ENCODE measurements at regions not wholly inside any gene's neighbourhood (a gene's known extent, or its start where the extent isn't known, plus 50 kb on each side); places are given as distances from the start of the nearest gene placed in this dataset.

- no peak for DNase-seq
These were observed 973.8 kb downstream of the ROBO2 start for GRCh38 chr3:78013653-78014052.

DNA sequence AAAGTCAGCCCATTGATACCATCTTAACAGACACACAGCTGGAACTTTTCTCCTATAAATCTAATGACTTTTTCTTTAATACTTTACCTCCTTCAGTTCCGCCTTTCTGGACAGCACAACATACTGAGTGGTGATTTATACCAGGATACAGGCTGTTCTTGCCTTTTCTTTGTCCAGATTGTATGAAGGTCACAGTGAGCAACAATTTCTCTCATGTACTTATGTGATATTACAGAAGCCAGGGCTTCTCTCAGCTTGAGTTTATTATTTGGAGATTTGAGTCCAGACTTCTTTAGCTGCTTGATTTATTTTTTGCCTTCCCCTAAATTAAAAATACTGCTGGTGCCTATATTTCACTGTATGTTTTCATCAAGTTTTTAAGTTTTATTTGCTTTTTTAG lies 976.0 kb downstream of the ROBO2 start:
- DNase-seq, result no peak

- no peak for DNase-seq
These were observed 981.8 kb downstream of the ROBO2 start for GRCh38 chr3:78021710-78022109.

DNA sequence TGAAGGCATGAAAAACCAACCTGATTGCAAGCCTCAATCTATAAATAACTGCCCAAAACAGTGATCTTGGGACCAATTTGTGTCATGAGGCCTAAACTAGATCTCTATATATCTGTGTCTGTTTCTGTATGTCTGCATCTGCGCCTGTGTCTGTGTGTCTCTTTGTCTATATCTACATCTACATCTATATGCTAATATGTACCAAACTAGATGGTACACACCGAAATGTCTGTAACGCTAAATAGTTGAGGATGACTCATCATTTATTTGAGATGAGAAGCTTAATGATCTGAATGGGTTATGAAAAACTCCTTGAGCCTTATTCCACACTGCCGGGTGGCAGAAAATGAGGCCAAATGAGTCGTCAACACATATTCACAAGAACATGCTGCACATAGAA lies 982.3 kb downstream of the ROBO2 start:
- no peak for DNase-seq

GRCh38 chr3:78023257-78023656 lies 983.4 kb downstream of the ROBO2 start:
- no peak for DNase-seq

- DNase-seq, result no peak
These were observed 986.0 kb downstream of the ROBO2 start for GRCh38 chr3:78025916-78026315.

DNA sequence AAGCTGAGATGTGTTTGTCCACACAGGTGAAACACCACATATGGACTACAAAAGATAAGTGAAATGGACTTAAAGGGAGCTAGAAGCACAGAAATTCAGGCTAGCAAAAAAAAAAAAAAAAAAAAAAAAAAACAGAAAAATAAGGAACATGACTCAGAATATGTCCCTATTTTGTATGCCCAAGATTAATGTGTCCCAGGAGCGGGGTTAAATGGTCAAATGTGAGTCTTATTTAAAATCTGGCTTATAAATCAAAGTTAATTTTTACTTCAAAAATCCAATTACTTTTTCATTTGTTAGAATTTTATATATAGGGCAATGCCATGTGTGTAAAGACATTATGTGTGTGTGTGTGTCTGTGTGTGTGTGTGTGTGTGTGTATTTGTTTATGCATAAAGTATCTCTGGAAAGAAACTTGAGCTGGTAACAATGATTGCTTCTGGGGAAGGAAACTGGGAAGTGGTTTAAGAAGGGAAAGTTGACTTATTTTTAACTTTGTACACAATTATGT lies 986.5 kb downstream of the ROBO2 start:
- no peak for DNase-seq

- DNase-seq, result no peak
These were observed 989.9 kb downstream of the ROBO2 start for GRCh38 chr3:78029775-78030174.

DNA sequence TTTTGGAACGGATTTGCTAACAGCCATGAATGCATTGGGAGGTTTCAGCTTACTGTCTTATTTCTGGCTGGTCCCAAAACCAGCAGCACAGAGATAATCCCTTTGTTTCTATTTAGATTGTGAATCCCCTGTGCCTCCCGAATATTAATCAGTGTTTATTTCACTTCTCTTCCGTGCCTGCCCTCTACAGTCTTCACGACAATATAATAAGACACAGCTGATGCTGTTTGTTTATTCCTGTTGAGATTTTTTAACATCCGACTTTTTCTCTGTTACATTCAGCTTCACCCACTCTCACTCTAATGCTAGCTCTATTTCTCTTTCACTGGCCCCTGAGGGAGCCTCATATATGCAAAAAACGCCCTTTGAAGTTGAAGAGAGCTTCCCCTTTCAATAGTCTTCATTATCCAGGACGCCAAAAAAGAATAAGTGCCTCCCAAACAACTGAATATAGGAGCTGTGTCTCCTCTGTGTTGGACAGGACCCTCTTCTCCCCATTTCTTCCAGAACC lies 995.3 kb downstream of the ROBO2 start:
- no peak for DNase-seq

DNA sequence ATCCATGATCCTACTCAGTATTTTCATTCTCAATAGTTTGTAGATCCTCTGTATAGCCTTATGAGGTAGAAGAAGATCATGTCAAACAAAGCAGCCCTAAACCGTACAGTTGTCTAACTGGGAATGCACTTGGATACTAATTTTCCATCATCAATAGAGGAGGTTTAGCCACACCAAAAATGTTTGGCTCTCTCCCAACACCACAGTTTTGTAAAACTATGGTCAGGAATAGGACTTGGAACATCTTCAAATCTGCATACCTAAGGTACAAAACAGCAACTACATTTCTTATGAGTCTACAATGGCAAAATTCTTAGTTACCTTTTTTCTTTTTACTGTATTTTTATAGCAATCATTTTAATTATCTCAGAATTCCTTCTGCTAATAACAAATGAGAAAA lies 1001.6 kb downstream of the ROBO2 start:
- no peak for DNase-seq

GRCh38 chr3:78046566-78046965 lies 1006.7 kb downstream of the ROBO2 start:
- no peak for DNase-seq

DNA sequence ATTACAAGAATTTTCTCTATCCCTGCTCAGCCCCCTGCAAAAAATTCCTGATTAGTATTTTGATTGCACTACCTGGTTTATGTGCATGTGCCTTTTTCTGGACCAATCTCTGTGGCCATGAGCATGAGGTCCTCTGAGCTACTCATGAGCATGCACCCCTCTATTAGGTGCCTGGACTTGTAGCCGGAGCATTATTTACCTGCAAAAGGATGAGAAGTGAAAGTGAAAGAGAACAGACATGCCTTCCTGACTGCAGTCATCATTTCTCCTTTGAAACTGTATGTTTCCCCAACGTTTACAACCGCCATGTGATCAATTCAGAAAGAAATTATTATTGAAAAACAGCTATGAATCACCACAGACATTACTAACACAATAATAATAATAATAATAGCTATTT lies 1008.8 kb downstream of the ROBO2 start:
- DNase-seq, result no peak

DNA sequence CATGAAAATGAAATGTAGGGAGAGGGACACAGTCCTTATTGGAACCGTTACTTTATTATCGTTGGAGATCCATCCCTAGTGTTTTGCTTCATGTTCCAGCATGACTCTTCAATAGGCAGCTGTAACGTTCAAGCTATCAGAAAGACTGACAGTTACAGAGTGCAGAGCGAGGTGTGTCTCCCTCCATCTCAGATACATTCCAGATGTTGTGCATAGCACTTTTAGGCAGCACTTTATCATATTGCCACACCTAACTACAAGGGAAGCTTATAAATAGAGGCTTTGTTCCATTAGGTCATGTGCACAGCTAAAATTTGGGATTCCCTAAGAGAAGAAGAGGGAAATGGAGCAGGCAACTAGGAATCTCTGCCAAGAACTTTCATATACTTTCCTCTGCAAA lies 1009.6 kb downstream of the ROBO2 start:
- no peak for DNase-seq

DNA sequence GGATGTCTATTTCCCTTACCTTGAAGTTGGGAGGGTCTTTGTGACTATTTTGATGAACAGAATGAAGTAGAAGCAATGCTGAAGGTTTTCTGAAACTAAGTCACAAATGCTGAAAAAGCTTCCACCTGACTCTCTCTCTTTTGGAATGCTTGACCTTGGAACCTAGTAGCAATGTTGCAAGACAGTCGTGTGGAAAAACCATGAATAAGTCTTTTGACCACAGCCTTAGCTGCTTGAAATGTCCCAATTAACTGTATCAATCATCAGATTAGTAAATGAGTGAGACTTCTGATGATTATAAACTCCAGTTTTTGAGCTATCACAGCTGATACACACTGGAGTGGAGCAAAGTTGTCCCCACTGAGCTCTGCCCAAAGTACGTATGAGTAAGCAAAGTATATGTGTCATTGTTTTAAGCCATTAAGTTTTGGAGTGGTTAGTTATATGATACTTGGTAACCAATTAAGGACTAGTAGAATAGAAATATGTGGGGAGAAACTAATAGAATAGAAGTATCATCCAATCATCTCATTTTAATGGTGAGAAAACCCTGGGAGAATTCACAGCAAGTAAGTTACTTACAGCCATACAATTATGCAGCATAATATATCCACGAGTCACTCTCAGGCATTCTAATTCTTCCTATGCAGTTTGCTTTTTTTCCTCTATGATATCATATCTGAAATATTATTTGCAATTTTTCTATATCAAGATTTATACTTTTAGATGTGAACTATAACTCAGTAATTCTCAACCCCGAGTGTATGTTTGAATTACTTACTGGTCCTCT lies 1010.6 kb downstream of the ROBO2 start:
- DNase-seq, result no peak

DNA sequence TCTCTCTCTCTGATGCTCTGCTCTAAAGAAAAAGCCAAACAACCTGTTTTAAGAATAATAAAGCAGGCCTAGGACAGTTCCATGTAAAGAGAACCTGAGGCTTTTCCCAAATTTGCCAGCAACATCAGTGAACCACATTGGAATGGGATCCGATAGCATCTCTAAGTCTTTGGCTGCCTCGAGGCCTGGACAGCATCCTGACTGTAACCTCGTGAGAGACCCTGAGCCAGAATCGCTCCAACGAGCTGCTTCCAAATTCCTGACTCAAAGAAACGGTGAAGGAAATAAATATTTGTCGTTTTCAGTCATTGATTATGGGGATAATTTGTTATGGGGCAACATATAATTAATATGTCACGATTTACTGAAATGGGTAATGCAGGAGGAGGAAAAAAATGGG lies 1012.8 kb downstream of the ROBO2 start:
- no peak for DNase-seq

GRCh38 chr3:78066287-78066686 lies 1026.4 kb downstream of the ROBO2 start:
- DNase-seq, result no peak

- no peak for DNase-seq
These were observed 1030.3 kb downstream of the ROBO2 start for GRCh38 chr3:78070188-78070587.

DNA sequence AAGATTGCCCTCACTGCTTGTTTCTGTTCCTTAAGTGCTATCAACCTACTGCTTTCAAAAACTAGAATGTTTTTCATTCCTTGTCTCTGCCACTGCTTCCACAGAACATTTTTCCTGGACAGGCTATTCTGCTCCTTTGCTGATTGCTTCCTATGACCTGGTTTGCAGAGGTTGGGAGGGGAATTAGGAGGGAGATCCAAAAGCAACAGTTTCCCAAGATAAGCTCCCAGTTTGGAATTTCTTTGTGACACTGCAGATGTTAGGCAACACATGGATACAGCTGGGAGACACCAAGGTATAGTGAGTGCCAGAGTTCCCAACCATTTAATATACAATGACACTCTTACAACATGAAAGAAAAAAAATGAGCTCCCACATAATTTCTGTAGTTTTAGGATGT lies 1036.5 kb downstream of the ROBO2 start:
- DNase-seq, result no peak

- DNase-seq, result no peak
These were observed 1037.3 kb downstream of the ROBO2 start for GRCh38 chr3:78077178-78077577.

DNA sequence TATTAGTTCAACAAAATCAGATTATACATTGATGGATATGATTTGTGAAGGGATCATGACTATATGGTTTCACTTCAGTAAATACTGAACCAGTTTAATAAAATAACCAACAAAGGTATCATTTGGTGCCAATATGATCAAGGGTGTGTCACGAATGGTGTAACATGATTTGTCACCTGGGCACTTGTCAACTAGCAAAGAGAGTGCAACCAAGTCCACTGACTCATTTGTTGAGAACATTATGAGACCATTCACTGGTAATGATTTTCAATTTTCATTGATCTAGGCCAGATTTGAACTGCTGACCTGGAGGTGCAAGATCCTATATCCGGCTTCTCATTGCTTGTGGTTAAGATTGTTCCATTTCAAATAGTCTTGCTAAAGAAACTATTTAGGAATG lies 1037.9 kb downstream of the ROBO2 start:
- no peak for DNase-seq

DNA sequence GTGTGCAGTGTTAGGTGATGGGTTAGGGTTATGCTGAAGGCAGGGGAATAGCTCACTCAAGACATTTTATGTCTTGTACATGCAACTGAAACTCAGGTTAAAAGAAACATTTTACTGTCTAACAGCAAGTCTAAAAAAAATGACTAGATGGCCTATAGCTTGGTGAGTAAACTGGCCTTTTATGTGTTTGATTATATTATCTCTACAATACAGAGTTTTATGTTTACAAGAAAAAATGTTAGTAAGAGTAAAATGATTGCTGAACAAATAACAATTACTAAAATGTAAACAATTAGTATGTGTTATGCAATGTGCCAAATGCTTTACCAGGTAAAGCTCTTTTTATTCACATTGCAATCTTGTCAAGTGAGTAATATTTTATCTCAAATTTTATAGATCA lies 1039.6 kb downstream of the ROBO2 start:
- no peak for DNase-seq

DNA sequence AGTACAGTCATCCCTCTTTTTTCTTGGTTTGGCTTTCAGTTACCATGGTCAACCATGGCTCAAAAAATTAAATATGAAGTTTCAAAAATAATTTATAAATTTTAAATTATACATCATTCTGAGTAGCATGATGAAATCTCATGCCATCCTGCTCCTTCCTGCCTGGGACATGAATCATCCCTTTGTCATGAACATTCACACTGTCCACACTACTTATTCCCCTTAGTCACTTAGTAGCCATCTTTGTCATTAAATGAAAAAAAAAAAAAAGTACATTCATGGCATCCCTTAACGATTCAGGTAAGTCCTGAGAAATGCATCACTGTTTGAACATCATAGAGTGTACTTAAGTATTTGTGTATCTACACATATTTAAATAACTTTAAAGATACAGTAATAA lies 1046.3 kb downstream of the ROBO2 start:
- no peak for DNase-seq

DNA sequence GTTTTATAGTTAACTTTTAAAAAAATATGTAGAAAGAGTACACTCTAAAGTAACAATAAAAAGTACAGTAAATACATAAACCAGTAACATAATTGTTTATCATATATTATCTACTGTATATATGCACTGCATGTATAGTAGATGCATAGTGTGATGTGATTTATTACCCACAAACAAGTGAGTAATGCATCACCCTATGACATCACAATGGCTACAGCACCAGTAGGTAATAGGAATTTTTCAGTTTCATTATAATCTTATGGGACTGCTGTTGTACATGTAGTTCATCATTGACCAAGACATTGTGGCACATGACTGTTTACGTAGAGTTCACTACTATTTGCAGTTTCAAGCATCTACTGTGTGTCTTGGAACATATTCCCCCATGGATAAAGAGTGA lies 1047.2 kb downstream of the ROBO2 start:
- DNase-seq, result no peak

DNA sequence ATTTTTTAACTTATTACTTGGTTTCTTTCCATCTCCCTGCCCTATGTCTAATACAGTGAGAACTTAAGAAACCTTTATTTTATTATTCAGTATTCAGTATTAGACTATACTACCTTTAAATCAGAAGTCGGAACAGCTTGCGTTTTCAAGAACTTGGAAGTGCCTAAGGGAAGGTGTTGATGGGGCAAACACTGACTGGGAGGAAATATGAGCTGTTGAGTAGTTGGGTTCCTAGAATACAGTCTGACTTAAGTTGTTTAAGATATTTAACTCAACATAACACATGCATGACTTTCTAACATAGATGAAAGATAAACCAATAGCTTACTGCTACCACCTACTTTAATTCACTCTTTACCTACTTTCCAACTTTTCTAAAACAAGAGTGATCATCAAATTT lies 1048.1 kb downstream of the ROBO2 start:
- no peak for DNase-seq

- DNase-seq, result no peak
These were observed 1050.5 kb downstream of the ROBO2 start for GRCh38 chr3:78090382-78090781.

All from hematopoietic multipotent progenitor cell treated with erythropoietin and hydrocortisone succinate and interleukin-3 and kit ligand, for 4 days (in vitro differentiated cells).